MCF 10A (cell line): ENCODE measurements at regions not wholly inside any gene's neighbourhood (a gene's known extent, or its start where the extent isn't known, plus 50 kb on each side); places are given as distances from the start of the nearest gene placed in this dataset.

Source experiments
- BruUV-seq: library from RNA; stranded (reverse); fragments of 400-500 nt; replicated peaks from 2 replicates; lab custom pipeline; 2021; lab: Mats Ljungman, UMichigan
- CTCF ChIA-PET: fragments of 300-600 bp; sonication (Branson Sonifier 250); formaldehyde crosslinking; extraction: SDS; loops from one replicate; lab custom pipeline; 2021; ENCODE audit warnings: antibody characterized with exemption, inconsistent platforms; lab: Yijun Ruan, JAX
- POLR2A ChIA-PET: fragments of 300-600, 350-650 bp; sonication (Branson Sonifier 250); formaldehyde crosslinking; extraction: SDS; loops from one replicate; lab custom pipeline; 2020; ENCODE audit warnings: antibody characterized with exemption, inconsistent platforms; lab: Yijun Ruan, JAX
- DNase-seq: peaks from one replicate; pipeline ENCODE4 v3.0.0-alpha.2; 2018; ENCODE audit not compliant: unreplicated experiment
- H3K27ac Mint-ChIP-seq: one replicate; pipeline ENCODE4 v1.8.0; 2022; ENCODE audit warnings: mild to moderate bottlenecking, low read depth, mixed read lengths; ENCODE audit not compliant: unreplicated experiment
- H3K27me3 Mint-ChIP-seq: one replicate; pipeline ENCODE4 v1.8.0; 2022; ENCODE audit warnings: mixed read lengths; ENCODE audit not compliant: insufficient read depth, unreplicated experiment
- H3K36me3 Mint-ChIP-seq: one replicate; pipeline ENCODE4 v1.8.0; 2022; ENCODE audit warnings: mild to moderate bottlenecking, moderate library complexity, mixed read lengths; ENCODE audit not compliant: insufficient read depth, unreplicated experiment
- H3K4me1 Mint-ChIP-seq: one replicate; pipeline ENCODE4 v1.8.0; 2022; ENCODE audit warnings: mixed read lengths; ENCODE audit not compliant: insufficient read depth, unreplicated experiment
- H3K4me3 Mint-ChIP-seq: one replicate; pipeline ENCODE4 v1.8.0; 2022; ENCODE audit warnings: mild to moderate bottlenecking, moderate library complexity, mixed read lengths; ENCODE audit not compliant: unreplicated experiment
- H3K9me3 Mint-ChIP-seq: one replicate; pipeline ENCODE4 v1.8.0; 2022; ENCODE audit warnings: mixed read lengths; ENCODE audit not compliant: unreplicated experiment
- CTCF ChIP-seq: fragments of 200-600 bp; IDR thresholded peaks from one replicate; pipeline ENCODE4 v1.8.0; 2022; ENCODE audit warnings: antibody characterized with exemption, mild to moderate bottlenecking; ENCODE audit not compliant: unreplicated experiment
- intact Hi-C: fragments of 100-400 bp; cut with micrococcal nuclease; formaldehyde crosslinking; loops from 2 replicates; pipeline ENCODE4 v1.14.1; 2022

DNA sequence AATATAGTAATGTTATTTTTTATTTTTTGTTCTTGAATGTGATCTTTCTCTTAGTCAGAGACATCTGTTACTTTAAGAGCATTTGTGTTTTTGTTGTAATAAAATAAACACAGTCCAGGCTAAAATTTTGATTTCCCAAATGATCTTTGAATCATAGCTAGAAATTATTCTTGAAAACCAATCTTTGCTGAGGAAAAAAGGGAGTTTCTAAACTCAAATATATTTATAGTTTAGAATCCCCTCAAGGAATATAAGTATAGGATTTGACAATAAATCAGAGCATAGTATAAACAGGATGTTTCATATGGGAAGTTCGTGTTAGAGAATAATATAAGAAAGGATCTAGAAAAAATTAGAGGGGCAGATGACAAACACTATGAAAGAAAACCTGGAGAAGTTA is 118.8 kb upstream of the ADAMTS19 start:
- TF ChIP-seq CTCF, result no peak
- Mint-ChIP-seq H3K27ac (no peak overlapping the region), H3K9me3 (no peaks in the 10 kb centered on the region), H3K27me3 (peaks cover 30% of the 10 kb centered on the region), H3K4me3 (no peak overlapping the region), H3K36me3 (no peaks in the 10 kb centered on the region), H3K4me1 (no peaks in the 10 kb centered on the region)
- no TSS peak for BruUV-seq
- ChIA-PET POLR2A (no interaction called here), CTCF (no interaction called here)
- DNase-seq, result no peak
- intact Hi-C loops, result no loop called here

GRCh38 chr5:129342796-129343195 is 117.3 kb upstream of the ADAMTS19 start:
- Mint-ChIP-seq H3K4me3 (no peak overlapping the region), H3K36me3 (no peaks in the 10 kb centered on the region), H3K9me3 (no peaks in the 10 kb centered on the region), H3K4me1 (no peaks in the 10 kb centered on the region), H3K27me3 (peaks cover 45% of the 10 kb centered on the region), H3K27ac (no peak overlapping the region)
- intact Hi-C loops, result no loop called here
- no TSS peak for BruUV-seq
- TF ChIP-seq CTCF, result no peak
- DNase-seq, result no peak
- CTCF ChIA-PET, result interaction anchor here (1.2 kb wide), 1 partner anchor 322 kb away, joined by 3 read pairs; no protein-coding TSS in a partner anchor
- POLR2A ChIA-PET, result interaction anchor here (0.6 kb wide), 1 partner anchor 1513 kb away, joined by 3 read pairs; no protein-coding TSS in a partner anchor

- CTCF ChIA-PET, result interaction anchor here (0.6 to 1.2 kb wide), 4 partner anchors 15 to 427 kb away, joined by 3 to 4 read pairs (median 3); no protein-coding TSS in a partner anchor
- Mint-ChIP-seq H3K9me3 (peaks cover 8% of the 10 kb centered on the region), H3K4me3 (no peak overlapping the region)
These were observed 114.7 kb upstream of the ADAMTS19 start for GRCh38 chr5:129345213-129345924.

More at GRCh38 chr5:129345213-129345924, 114.7 kb upstream of the ADAMTS19 start:
- DNase-seq, result no peak
- POLR2A ChIA-PET, result interaction anchor here (1.0 kb wide), 1 partner anchor 52 kb away, joined by 4 read pairs; no protein-coding TSS in a partner anchor
- intact Hi-C loops, result no loop called here
- H3K36me3 Mint-ChIP-seq, result no peaks in the 10 kb centered on the region
- no peak for TF ChIP-seq CTCF
- H3K27ac Mint-ChIP-seq, result no peak overlapping the region
- no TSS peak for BruUV-seq
- peaks cover 70% of the 10 kb centered on the region for H3K27me3 Mint-ChIP-seq
- no peaks in the 10 kb centered on the region for H3K4me1 Mint-ChIP-seq
